ENCODE measurements at regions not wholly inside any gene's neighbourhood (a gene's known extent, or its start where the extent isn't known, plus 50 kb on each side); places are given as distances from the start of the nearest gene placed in this dataset.

- TF ChIP-seq MEIS2 (IDR thresholded peaks at IDR 0.05; ENCODE audit: partially characterized antibody) (no peak), ASH1L (IDR thresholded peaks at IDR 0.05; ENCODE audit: borderline replicate concordance, low read depth, partially characterized antibody) (no peak), DEAF1 (CRISPR knock-in tag; IDR thresholded peaks at IDR 0.05) (no peak), COPS2 (conservative IDR thresholded peaks at IDR 0.05) (no peak), WHSC1 (IDR thresholded peaks at IDR 0.05; ENCODE audit: low read length) (no peak), ILK (tag; IDR thresholded peaks at IDR 0.05; ENCODE audit: borderline replicate concordance, low read depth) (no peak)
- TF ChIP-seq, protein P1, sequence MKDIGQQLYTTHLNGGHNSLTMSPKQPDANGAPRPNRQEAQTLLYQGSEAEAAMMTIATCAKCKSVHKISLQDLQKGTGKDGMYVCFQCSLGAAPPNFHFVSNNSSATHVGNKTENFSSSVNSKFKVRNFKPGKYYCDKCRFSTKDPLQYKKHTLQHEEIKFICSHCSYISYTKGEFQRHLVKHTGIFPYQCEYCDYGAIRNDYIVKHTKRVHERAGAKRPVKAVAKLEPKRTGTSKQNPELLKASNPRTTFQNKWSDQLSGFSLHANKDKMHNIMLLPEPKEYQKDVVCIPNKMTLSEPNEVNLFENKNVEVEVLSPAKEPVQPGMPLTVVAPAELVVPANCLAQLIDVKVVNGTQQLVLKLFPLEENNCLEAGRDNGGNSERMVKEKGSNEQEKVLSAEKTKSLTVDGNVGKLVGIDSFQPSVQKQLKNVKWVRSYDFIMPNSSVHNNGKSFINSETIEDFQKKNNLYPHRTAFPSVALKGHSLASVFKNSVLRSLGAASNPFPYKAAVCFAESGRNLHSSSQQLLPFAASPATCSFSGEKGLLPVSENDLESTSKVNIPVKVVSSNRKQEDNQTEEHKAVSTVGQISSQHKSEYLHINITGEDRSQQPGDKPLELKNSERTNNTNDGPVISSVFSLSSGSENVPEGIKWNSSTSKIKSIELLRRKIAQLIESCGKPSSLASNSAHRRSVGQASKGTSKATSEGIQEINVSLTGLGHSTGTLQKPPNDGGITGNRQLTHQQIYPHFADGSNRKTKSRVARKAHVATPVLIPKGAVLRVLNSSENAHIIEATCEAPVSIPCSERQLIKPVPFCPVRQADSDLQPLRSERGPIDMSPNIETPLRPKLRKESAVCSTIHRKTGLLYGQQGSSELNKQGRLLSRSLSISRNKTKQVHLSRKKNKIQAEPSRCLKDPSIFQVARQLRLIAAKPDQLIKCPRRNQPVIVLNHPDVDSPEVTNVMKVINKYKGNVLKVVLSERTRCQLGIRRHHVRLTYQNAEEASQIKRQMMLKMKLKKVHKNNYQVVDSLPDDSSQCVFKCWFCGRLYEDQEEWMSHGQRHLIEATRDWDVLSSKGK (CRISPR knock-in tag; IDR thresholded peaks at IDR 0.05) = no peak
- TF ChIP-seq, protein P2, sequence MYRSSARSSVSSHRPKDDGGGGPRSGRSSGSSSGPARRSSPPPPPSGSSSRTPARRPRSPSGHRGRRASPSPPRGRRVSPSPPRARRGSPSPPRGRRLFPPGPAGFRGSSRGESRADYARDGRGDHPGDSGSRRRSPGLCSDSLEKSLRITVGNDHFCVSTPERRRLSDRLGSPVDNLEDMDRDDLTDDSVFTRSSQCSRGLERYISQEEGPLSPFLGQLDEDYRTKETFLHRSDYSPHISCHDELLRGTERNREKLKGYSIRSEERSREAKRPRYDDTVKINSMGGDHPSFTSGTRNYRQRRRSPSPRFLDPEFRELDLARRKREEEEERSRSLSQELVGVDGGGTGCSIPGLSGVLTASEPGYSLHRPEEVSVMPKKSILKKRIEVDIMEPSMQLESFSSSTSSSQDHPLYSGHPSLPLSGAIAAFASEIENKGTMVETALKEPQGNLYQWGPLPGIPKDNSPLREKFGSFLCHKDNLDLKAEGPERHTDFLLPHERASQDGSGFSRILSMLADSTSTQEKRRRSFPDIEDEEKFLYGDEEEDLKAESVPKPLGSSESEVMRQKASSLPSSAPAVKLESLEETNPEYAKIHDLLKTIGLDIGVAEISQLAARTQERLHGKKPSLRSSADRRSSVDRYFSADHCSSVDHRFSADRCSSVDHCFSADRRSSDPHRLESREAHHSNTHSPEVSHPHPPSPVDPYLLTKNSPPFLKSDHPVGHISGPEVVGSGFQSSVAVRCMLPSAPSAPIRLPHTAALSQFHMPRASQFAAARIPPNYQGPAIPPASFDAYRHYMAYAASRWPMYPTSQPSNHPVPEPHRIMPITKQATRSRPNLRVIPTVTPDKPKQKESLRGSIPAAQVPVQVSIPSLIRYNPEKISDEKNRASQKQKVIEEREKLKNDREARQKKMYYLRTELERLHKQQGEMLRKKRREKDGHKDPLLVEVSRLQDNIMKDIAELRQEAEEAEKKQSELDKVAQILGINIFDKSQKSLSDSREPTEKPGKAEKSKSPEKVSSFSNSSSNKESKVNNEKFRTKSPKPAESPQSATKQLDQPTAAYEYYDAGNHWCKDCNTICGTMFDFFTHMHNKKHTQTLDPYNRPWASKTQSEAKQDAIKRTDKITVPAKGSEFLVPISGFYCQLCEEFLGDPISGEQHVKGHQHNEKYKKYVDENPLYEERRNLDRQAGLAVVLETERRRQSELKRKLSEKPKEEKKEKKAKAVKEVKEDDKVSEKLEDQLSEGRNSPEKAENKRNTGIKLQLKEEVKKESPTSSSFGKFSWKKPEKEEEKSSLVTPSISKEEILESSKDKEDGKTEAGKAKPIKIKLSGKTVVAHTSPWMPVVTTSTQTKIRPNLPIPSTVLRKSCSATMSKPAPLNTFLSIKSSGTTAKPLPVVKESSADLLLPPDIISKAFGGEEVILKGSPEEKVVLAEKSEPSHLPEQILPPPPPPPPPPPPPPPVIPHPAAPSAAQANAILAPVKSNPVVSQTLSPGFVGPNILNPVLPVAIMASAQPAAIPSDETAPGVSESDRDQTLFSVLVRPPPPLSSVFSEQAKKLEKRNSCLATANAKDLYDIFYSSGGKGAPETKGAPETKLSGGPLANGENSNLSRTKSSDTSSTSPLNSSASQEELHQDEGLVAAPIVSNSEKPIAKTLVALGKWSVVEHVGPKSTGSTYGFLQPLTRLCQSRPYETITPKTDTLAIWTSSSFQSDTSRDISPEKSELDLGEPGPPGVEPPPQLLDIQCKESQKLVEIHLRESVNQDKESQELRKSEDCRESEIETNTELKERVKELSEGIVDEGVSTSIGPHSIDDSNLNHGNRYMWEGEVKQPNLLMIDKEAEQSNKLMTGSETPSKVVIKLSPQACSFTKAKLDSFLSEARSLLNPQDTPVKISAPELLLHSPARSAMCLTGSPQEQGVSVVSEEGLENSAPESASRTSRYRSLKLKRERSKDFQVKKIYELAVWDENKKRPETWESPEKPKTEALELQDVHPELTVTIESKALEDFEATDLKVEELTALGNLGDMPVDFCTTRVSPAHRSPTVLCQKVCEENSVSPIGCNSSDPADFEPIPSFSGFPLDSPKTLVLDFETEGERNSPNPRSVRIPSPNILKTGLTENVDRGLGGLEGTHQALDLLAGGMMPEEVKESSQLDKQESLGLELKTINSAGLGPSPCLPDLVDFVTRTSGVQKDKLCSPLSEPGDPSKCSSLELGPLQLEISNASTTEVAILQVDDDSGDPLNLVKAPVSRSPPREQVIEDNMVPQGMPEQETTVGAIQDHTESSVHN (IDR thresholded peaks at IDR 0.05; ENCODE audit: borderline replicate concordance in 1 of 2, low read depth in 1 of 2) = no peak
- TF ChIP-seq, protein P3, sequence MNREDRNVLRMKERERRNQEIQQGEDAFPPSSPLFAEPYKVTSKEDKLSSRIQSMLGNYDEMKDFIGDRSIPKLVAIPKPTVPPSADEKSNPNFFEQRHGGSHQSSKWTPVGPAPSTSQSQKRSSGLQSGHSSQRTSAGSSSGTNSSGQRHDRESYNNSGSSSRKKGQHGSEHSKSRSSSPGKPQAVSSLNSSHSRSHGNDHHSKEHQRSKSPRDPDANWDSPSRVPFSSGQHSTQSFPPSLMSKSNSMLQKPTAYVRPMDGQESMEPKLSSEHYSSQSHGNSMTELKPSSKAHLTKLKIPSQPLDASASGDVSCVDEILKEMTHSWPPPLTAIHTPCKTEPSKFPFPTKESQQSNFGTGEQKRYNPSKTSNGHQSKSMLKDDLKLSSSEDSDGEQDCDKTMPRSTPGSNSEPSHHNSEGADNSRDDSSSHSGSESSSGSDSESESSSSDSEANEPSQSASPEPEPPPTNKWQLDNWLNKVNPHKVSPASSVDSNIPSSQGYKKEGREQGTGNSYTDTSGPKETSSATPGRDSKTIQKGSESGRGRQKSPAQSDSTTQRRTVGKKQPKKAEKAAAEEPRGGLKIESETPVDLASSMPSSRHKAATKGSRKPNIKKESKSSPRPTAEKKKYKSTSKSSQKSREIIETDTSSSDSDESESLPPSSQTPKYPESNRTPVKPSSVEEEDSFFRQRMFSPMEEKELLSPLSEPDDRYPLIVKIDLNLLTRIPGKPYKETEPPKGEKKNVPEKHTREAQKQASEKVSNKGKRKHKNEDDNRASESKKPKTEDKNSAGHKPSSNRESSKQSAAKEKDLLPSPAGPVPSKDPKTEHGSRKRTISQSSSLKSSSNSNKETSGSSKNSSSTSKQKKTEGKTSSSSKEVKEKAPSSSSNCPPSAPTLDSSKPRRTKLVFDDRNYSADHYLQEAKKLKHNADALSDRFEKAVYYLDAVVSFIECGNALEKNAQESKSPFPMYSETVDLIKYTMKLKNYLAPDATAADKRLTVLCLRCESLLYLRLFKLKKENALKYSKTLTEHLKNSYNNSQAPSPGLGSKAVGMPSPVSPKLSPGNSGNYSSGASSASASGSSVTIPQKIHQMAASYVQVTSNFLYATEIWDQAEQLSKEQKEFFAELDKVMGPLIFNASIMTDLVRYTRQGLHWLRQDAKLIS (CRISPR knock-in tag; IDR thresholded peaks at IDR 0.05) = no peak
Measured at GRCh38 chr6:30813631-30814145, 69.3 kb upstream of the IER3 start (continued).

Data from K562 (cell line).